Non-pigmented ciliary epithelial cell (primary cell): ENCODE measurements at regions not wholly inside any gene's neighbourhood (a gene's known extent, or its start where the extent isn't known, plus 50 kb on each side); places are given as distances from the start of the nearest gene placed in this dataset.
"Not testable (repeated sequence)": the region's sequence is repeated elsewhere in the genome, so short reads cannot be mapped to it uniquely, and the experiment has no call there.

Experiments
- DNase-seq: peaks from one replicate; pipeline ENCODE4 v3.0.0-alpha.2; 2010; ENCODE audit warnings: low read depth

DNA sequence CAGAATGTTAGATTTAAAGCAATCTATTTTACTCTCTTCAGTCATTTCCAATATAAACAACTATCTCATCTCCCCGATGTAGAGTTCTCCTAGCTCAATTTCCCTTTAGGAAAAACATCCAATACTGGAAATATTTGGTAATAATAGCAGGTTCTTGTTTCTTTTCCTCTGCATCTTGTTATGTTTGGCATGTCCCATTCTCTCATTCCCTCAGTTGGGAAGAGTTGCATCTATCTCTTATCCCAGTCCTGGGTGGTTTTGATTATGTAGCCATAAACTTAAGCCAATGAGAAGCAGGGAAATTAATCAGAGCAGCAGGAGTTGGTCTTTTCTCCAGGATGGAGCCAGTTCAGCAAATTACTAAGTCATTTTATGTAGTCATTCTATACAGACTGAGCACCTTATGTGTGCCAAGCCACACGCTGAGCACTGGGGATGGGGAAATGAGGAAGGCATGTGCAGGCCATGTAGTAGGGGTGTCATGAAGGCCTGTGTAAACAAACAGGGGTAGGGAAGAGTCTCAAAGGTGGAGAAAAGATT is 418.2 kb upstream of the NFIA start:
- no peak for DNase-seq

DNA sequence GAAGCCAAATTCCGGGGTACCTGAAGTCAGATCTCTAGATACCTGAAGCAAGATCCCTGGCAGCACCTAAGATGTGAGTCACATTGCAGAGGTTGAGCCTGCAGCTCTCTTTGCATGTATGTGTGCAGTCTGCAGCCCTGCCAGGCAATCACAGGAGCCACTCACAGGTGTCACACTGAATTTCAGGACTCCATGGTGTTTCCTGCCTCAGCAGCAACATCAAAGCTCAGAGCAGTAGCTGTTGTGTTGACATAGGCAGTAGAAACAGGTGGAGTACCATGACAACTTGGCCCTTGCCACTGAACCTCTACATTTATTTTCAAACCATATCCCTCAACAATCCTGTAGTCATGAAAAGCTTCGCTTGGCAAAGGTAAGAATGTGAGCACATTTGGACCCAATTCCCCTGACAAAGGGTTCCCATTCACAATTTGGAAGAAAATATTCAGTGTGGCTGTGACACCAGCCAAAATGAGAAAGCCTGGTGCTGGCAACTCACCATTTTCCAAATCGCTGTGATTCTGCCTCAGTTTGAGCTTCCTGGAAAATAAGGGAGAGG is 419.8 kb upstream of the NFIA start:
- DNase-seq, result no peak

- DNase-seq, result no peak
These were observed 424.4 kb upstream of the NFIA start for GRCh38 chr1:60657926-60658325.

- no peak for DNase-seq
These were observed 426.5 kb upstream of the NFIA start for GRCh38 chr1:60655679-60656355.

DNA sequence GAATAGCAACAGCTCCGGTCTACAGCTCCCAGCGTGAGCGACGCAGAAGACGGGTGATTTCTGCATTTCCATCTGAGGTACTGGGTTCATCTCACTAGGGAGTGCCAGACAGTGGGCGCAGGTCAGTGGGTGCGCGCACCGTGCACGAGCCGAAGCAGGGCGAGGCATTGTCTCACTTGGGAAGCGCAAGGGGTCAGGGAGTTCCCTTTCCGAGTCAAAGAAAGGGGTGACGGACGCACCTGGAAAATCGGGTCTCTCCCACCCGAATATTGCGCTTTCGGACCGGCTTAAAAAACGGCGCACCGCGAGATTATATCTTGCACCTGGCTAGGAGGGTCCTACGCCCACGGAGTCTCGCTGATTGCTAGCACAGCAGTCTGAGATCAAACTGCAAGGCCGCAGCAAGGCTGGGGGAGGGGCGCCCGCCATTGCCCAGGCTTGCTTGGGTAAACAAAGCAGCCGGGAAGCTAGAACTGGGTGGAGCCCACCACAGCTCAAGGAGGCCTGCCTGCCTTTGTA is 442.3 kb upstream of the NFIA start:
- DNase-seq, result not testable (repeated sequence)

GRCh38 chr1:60639287-60639686 is 443.1 kb upstream of the NFIA start:
- DNase-seq, result no peak

GRCh38 chr1:60637651-60638050 is 444.7 kb upstream of the NFIA start:
- DNase-seq, result no peak

GRCh38 chr1:60636946-60637345 is 445.4 kb upstream of the NFIA start:
- DNase-seq, result no peak

DNA sequence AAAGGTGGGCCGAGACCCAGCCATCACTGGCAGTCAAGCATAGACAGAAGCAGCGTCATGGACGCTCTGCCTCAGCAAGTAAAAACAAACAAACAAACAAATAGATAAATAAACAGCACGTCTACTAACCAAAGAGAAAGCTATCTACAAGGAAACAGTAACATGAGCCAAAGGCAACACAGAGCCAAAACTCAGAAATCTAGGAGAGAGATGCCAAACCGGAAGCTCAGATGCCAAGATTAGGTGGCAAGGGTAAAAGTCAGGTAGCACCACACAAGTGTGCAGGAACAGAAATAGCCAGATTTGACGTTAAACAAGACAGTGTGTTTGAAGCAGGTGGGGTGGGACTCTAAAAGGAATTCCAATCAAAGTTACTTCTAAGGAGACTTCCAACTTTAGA is 448.3 kb upstream of the NFIA start:
- no peak for DNase-seq

GRCh38 chr1:60622486-60622885 is 459.9 kb upstream of the NFIA start:
- no peak for DNase-seq

- no peak for DNase-seq
These were observed 461.0 kb upstream of the NFIA start for GRCh38 chr1:60621368-60621851.

- no peak for DNase-seq
These were observed 462.3 kb upstream of the NFIA start for GRCh38 chr1:60620087-60620486.

- no peak for DNase-seq
These were observed 462.8 kb upstream of the NFIA start for GRCh38 chr1:60619581-60619980.

GRCh38 chr1:60615666-60616065 is 466.7 kb upstream of the NFIA start:
- no peak for DNase-seq

DNA sequence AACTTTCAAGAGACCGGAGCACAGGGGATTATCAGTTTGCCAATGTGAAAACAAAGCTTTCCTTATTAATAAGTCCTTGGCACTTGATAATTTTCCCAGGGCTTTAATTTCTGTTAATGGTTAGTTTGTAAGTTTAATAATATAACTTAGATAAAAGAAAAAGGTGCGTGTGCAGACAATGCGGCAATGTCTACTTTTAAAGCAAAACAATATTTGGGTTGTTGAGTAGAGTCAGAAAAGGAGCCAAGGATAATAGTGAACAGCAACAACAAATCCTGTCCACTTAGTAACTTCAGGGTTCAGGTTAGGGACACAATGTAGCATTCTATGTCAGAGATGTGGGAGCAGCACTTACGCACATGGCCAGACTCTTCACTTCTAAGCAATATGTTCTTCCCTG is 469.6 kb upstream of the NFIA start:
- DNase-seq, result no peak

GRCh38 chr1:60606921-60607320 is 475.4 kb upstream of the NFIA start:
- DNase-seq, result not testable (repeated sequence)

DNA sequence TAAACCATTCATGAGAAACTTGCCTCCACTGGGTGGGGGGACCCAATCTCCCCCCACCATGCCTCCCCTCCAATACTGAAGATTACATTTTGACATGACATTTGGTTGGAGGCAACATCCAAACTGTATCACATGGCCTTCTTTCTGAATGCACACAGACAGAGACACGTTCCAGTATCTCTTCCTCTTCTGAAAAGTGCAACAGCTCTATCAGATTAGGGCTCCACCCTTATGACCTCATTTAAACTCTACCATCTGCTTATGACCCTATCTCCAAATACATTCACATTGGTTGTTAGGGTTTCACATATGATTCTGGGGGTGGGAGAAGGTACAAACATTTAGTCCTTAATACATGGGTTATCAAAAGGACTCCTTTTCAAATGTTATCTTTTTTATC is 481.8 kb upstream of the NFIA start:
- DNase-seq, result no peak

DNA sequence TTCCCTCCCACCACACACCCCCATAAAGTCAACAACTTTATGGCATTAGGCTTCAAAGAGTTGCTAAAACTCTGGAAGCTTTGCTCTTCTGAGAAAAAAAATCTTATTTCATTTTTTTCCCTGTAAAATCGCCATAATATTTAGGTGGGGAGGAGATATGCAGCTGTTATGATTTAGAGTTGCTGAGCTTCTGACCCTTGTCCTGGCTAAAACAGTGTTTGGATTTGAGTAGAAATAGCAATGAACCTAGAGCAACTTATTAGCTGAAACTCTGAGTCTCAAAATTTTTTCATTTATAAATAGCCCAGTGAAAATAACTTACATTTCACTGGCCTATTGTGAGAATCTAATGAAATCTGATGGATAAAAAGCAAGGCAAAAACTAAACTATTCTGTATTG is 482.8 kb upstream of the NFIA start:
- DNase-seq, result no peak

- no peak for DNase-seq
These were observed 484.1 kb upstream of the NFIA start for GRCh38 chr1:60598041-60598910.

DNA sequence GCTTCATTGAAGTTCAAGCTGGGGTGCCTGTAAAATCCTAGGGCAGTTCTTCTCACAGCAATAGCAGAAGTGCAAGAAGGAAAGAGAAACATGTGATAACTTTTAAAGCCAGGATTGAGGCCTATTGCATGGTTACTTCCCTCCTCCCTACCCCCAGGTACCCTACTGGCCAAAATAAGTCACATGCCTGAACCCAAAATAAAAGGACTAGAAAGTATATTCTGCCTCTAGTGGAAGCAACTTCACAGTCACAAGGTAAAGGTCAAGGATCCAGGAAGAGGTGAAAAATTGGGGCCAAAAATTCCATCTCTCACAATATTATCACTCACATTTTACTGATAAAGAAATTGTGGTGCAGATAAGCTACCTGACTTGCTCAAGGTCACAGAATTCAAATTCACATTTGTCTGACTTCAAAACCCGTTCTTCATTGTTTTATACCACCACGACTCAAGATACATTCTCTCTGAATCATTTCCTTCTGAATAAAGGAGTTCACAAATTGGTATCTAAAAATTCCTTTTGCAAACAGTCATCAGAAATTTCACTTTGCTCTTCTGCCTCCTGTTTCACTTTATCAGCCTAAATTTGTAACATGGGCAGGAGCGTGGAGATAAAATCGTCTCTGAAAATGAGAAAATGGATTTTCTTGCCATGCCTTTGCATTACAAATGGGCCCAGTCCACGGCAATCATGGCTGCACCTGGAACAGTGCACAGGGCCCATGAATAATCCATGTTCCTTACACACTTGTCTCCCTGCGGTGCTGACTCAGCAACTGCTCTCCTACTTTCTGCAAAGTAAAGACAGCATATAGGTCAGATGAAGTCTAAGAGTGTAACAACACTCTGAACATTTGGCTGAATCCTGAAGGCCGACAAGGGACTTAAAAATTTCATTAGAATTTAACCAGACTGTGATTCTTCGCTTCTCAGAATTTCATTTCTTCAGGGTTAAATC is 485.3 kb upstream of the NFIA start:
- DNase-seq, result no peak

DNA sequence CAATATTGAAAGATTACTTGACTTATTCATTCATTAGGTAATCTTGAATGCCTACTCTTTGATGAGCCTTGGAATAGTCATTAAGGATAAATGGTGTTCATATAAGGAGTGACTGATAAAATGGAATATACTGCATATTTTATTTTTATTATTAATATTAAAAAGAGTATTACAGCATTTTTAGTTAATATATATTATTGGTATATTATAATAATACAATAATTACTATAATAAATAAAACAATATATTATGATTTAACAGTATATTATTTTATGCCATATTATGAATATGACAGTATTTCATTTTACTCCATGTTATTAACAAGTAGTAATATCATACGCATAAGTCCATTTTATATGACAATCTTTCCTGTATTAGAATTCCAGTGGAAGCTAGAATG is 490.8 kb upstream of the NFIA start:
- DNase-seq, result no peak
